Stomach (tissue), 8 donors: ENCODE measurements at regions not wholly inside any gene's neighbourhood (a gene's known extent, or its start where the extent isn't known, plus 50 kb on each side); places are given as distances from the start of the nearest gene placed in this dataset.

ENCODE experiments used
- DNase-seq, 2 donors: peaks; one replicate each; pipeline versions ENCODE4 v3.0.0 to v3.0.0-alpha.2; 2013 to 2019
- H3K27ac ChIP-seq, 5 donors: fragments of 200-600 bp in 4 of 5; sonication (generic) in 4 of 5; one replicate each; pipeline ENCODE4 v1.5.1; 2013 to 2019; ENCODE audit warnings: mild to moderate bottlenecking in 1 of 5, moderate library complexity in 1 of 5
- H3K27me3 ChIP-seq, 3 donors: fragments of 200-600 bp; sonication (generic); one replicate each; pipeline ENCODE4 v1.5.1; 2017 to 2019; ENCODE audit warnings: mixed run types in 1 of 3
- H3K36me3 ChIP-seq, 4 donors: fragments of 200-600 bp; sonication (generic); 1 replicate in 3 of 4; 2 replicates in 1 of 4; pipeline ENCODE4 v1.5.1; 2016 to 2019
- H3K4me1 ChIP-seq, 4 donors: fragments of 200-600 bp; sonication (generic); one replicate each; pipeline ENCODE4 v1.5.1; 2016 to 2019
- H3K4me3 ChIP-seq, 4 donors: fragments of 200-600 bp; sonication (generic) in 3 of 4; one replicate each; pipeline ENCODE4 v1.5.1; 2016 to 2019; ENCODE audit warnings: mild to moderate bottlenecking in 1 of 4
- H3K9me3 ChIP-seq, 4 donors: fragments of 200-600 bp; sonication (generic); one replicate each; pipeline ENCODE4 v1.5.1; 2016 to 2019
- CTCF ChIP-seq, 7 experiments: fragments of 450-650 bp in 4 of 7; fragments of 200-600 bp in 3 of 7; sonication (generic) in 3 of 7; IDR thresholded peaks; one replicate each; pipeline ENCODE4 v1.5.1; 2016 to 2019; ENCODE audit warnings: antibody characterized with exemption in 7 of 7, control low read depth in 2 of 7, mild to moderate bottlenecking in 1 of 7
- EP300 ChIP-seq: sonication (generic); formaldehyde crosslinking; IDR thresholded peaks from one replicate; pipeline ENCODE4 v1.6.1; 2017; ENCODE audit warnings: antibody characterized with exemption
- POLR2A ChIP-seq, 4 donors: fragments of 450-650 bp; IDR thresholded peaks; one replicate each; pipeline ENCODE4 v1.6.1; 2016; ENCODE audit warnings: antibody characterized with exemption in 4 of 4, control low read depth in 2 of 4, mild to moderate bottlenecking in 1 of 4, moderate library complexity in 1 of 4
- POLR2AphosphoS5 ChIP-seq, 3 donors: sonication (generic); formaldehyde crosslinking; IDR thresholded peaks; one replicate each; pipeline ENCODE4 v1.6.1; 2016; ENCODE audit warnings: antibody characterized with exemption in 3 of 3
- WGBS, 5 donors: extraction: QIAGEN DNeasy Blood & Tissue Kit in 3 of 5; methylation state at CpG; one replicate each; pipeline versions ENCODE4 v1.1.5 to v1.1.7; 2013 to 2018; 5-methylcytosine and 5-hydroxymethylcytosine counted together
- intact Hi-C: fragments of 100-400 bp; cut with DNase I; formaldehyde crosslinking; loops from one replicate; pipeline ENCODE4 v1.15.1; 2023; ENCODE audit warnings: low total_unique reads
- donor health status: healthy with polysubstance abuse.
- donor health status: Bipolar disorder and iron deficiency.
- donor health status: healthy.

- DNase-seq = no peak
- intact Hi-C loops = no loop called here
- Histone ChIP-seq H3K4me3 (no peak overlapping the region), H3K27me3 (no peaks in the 10 kb centered on the region), H3K4me1 (no peaks in the 10 kb centered on the region), H3K36me3 (no peaks in the 10 kb centered on the region), H3K9me3 (peaks cover 5 to 88% (median 69%) of the 10 kb centered on the region in 4 donors), H3K27ac (no peak overlapping the region)
- 53 to 67% (median 58%) methylated on average over 4 to 6 of the region's 6 CpGs for WGBS, 5 donors
- TF ChIP-seq EP300 (no peak), POLR2A (IDR thresholded peaks at IDR 0.05) (no peak), CTCF (IDR thresholded peaks at IDR 0.05) (no peak), POLR2AphosphoS5 (IDR thresholded peaks at IDR 0.05) (no peak)
Measured at GRCh38 chr7:63070696-63071095, 928.0 kb upstream of the ZNF722 start.

- Histone ChIP-seq H3K9me3 (peaks cover 5 to 88% (median 72%) of the 10 kb centered on the region in 4 donors), H3K36me3 (no peaks in the 10 kb centered on the region), H3K27ac (no peak overlapping the region), H3K27me3 (no peaks in the 10 kb centered on the region), H3K4me3 (no peak overlapping the region), H3K4me1 (no peaks in the 10 kb centered on the region)
- peak in 1 of 2 donors; percentile 7 for DNase-seq
- intact Hi-C loops = no loop called here
- TF ChIP-seq POLR2AphosphoS5 (IDR thresholded peaks at IDR 0.05) (no peak), POLR2A (IDR thresholded peaks at IDR 0.05) (no peak), CTCF (IDR thresholded peaks at IDR 0.05) (no peak), EP300 (no peak)
- 0 to 56% (median 24%) methylated on average over 1 of the region's 1 CpG for WGBS, 5 donors
Measured at GRCh38 chr7:63071396-63071795, 927.3 kb upstream of the ZNF722 start.

- Histone ChIP-seq H3K36me3 (no peaks in the 10 kb centered on the region), H3K9me3 (peaks cover 6 to 92% (median 72%) of the 10 kb centered on the region in 4 donors), H3K4me1 (no peaks in the 10 kb centered on the region), H3K27me3 (no peaks in the 10 kb centered on the region), H3K27ac (no peak overlapping the region), H3K4me3 (no peak overlapping the region)
- DNase-seq = no peak
- 24 to 58% (median 41%) methylated on average over 3 to 5 of the region's 5 CpGs for WGBS, 5 donors
- TF ChIP-seq POLR2AphosphoS5 (IDR thresholded peaks at IDR 0.05) = no peak
- no peak for TF ChIP-seq EP300
- TF ChIP-seq CTCF (IDR thresholded peaks at IDR 0.05) = no peak
- TF ChIP-seq POLR2A (IDR thresholded peaks at IDR 0.05) = no peak
- intact Hi-C loops = no loop called here
Measured at GRCh38 chr7:63071920-63072319, 926.7 kb upstream of the ZNF722 start.

GRCh38 chr7:63072806-63073205 is 925.8 kb upstream of the ZNF722 start:
- intact Hi-C loops = no loop called here
- no peaks in the 10 kb centered on the region for H3K27me3 ChIP-seq
- H3K9me3 ChIP-seq = peaks cover 9 to 93% (median 70%) of the 10 kb centered on the region in 4 donors
- WGBS, 5 donors = 38 to 47% (median 45%) methylated on average over 5 of the region's 5 CpGs
- no peak overlapping the region for H3K27ac ChIP-seq
- H3K4me3 ChIP-seq = no peak overlapping the region
- DNase-seq = no peak
- TF ChIP-seq EP300 (no peak), CTCF (IDR thresholded peaks at IDR 0.05) (no peak), POLR2A (IDR thresholded peaks at IDR 0.05) (no peak), POLR2AphosphoS5 (IDR thresholded peaks at IDR 0.05) (no peak)
- H3K36me3 ChIP-seq = no peaks in the 10 kb centered on the region
- no peaks in the 10 kb centered on the region for H3K4me1 ChIP-seq
